ENCODE measurements at regions not wholly inside any gene's neighbourhood (a gene's known extent, or its start where the extent isn't known, plus 50 kb on each side); places are given as distances from the start of the nearest gene placed in this dataset.
"Not testable (repeated sequence)": the region's sequence is repeated elsewhere in the genome, so short reads cannot be mapped to it uniquely, and the experiment has no call there.

DNA sequence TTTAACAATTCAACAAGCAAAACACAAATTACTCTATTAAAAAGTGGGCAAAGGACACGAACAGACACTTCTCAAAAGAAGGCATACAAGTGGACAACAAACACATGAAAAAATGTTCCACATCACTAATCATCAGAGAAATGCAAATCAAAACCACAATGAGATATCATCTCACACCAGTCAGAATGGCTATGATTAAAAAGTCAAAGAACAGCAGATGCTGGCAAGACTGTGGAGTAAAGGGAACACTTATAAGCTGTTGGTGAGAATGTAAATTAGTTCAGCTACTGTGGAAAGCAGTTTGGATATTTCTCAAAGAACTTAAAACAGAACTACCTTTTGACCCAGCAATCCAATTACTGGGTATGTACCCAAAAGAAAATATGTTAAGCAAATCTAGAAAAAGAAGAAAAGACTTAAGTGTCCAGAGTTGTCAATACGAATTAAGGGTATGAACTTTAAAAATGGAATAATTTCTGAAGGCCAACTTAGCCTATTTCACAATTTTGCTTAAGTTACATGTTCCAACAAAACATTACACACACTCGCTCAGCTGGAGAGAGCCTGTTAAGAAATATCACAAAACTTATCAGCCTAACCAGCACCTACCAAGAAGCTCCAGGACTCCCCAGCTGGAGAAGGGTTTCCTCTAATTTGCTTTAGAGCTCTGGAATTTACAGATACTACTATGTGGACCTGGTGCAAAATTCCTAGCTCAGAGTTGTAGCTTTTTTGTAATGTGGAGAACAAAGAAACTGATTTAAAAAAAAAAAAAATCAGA lies 232.1 kb downstream of the DUSP10 start:
- ATAC-seq (ENCODE audit: low read depth in 2 of 2) (no peak), DNase-seq (no peak)
- Mint-ChIP-seq H3K36me3 (peaks cover 12 to 18% of the 10 kb centered on the region in 2 donors), H3K9me3 (peaks cover 9 to 26% (median 22%) of the 10 kb centered on the region in 7 donors), H3K4me3 (no peak overlapping the region), H3K27me3 (peaks cover 3 to 10% (median 8%) of the 10 kb centered on the region in 3 donors), H3K27ac (no peak overlapping the region), H3K4me1 (peaks cover 6 to 10% (median 7%) of the 10 kb centered on the region in 3 donors)

DNA sequence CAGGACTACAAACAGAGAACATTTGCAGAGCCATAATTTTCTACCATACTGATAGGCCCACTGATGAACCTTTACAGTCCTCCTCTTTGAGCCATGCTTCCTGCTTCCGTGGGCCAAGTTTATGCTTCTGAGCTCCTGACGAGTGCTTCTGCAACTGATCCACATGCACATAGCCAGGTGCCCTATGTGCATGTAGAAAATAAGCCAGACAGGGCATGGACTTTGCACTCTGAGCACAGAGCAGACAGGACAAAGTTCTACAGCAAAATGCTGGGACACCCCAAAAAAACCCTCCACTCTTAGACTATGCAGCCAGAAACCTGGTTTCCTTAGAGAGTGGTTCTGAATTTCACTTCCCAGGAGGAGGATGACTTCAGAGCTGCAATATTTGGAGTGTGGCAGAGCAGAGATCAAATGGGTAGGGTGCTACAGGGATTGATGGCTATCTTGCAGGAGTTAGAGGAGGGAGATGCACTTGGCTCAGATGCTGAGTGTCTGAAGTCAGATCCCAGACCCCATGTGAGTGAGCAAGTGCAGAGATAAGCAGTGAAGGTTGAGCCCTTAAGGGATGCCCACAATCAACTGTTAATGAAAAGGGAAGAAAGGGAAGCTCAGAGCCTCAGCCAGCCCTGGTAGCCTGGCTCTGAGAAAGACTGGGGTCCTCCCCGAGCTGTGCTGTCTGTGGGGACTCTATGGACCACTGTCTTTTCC lies 230.9 kb downstream of the DUSP10 start:
- Mint-ChIP-seq H3K27me3 (peaks cover 0 to 4% (median 4%) of the 10 kb centered on the region in 3 donors), H3K4me3 (no peak overlapping the region), H3K27ac (no peak overlapping the region), H3K4me1 (peaks cover 6 to 10% (median 7%) of the 10 kb centered on the region in 3 donors), H3K9me3 (peaks cover 0 to 15% (median 11%) of the 10 kb centered on the region in 7 donors), H3K36me3 (peaks cover under 1 to 7% of the 10 kb centered on the region in 2 donors)
- ATAC-seq (ENCODE audit: low read depth in 2 of 2) (no peak), DNase-seq (no peak)

DNA sequence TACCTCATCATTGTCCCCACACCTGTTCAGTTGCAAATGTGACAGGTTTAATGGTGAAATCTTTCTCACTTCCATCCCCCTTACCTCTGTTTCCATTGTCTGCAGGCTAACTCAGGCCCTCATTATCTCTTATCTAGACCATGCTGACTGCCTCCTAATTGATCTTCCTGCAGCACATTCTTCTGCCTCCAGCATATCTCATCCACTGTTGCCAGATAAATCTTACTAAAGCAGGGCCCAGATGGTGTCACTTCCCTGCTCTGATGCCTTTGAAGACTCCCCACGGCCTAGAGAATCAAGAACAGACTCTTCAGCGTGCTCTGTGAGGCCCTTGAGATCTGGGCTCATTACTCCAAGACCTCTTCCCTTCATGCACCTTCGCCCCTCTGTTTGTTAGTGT lies 230.1 kb downstream of the DUSP10 start:
- Mint-ChIP-seq H3K4me3 (no peak overlapping the region), H3K9me3 (peaks cover 0 to 7% (median 3%) of the 10 kb centered on the region in 7 donors), H3K4me1 (peaks cover 6 to 10% (median 7%) of the 10 kb centered on the region in 3 donors), H3K27me3 (peaks cover 0 to 9% (median 6%) of the 10 kb centered on the region in 3 donors), H3K27ac (peak overlapping the region in 1 of 6 donors; percentile 14), H3K36me3 (no peaks in the 10 kb centered on the region)
- ATAC-seq (ENCODE audit: low read depth in 2 of 2) (no peak), DNase-seq (no peak)

DNA sequence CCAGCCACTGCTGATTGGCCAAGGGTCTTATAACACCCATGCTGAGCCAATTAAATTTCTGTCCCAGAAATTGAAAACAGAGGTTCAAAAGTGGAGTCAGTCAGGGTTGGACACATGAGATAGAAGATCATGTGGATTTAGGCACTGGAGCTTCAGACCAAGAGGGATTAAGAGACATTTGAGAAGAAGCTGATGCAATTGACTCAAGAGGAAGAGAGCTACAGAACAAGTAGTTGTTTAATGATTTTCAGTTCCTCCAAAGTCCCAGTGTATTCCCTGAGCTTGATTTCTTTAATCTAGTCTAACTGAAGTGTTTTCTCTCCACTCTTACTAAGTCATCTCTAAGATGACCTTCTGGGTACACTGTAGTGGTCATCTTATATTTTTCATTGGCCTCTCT lies 227.1 kb downstream of the DUSP10 start:
- no peak overlapping the region for H3K27ac Mint-ChIP-seq
- no peaks in the 10 kb centered on the region for H3K9me3 Mint-ChIP-seq
- no peaks in the 10 kb centered on the region for H3K36me3 Mint-ChIP-seq
- ATAC-seq (ENCODE audit: low read depth in 2 of 2) = no peak
- no peak overlapping the region for H3K4me3 Mint-ChIP-seq
- H3K4me1 Mint-ChIP-seq = peaks cover 0 to 2% (median 0%) of the 10 kb centered on the region in 3 donors
- H3K27me3 Mint-ChIP-seq = peaks cover 0 to 13% (median 12%) of the 10 kb centered on the region in 3 donors
- DNase-seq = no peak

DNA sequence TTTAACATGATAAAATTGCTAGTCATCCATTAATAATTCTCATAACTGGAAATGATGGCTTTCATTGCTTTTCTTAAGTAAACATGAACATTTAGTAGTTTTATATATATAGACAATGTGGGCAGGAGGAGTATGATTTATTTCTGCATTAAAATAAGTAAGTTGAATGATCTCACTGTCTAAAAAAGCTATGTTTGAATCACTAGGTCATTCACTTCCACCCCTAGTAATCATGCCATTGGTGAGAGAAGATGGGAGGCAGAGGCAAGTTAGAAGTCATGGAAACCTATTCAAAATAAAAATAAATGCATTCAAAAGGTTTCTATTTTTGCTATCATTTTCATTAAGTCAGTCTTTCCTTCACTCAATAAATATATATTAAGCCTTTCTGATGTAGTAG lies 226.4 kb downstream of the DUSP10 start:
- peaks cover 0 to 13% (median 12%) of the 10 kb centered on the region in 3 donors for H3K27me3 Mint-ChIP-seq

DNA sequence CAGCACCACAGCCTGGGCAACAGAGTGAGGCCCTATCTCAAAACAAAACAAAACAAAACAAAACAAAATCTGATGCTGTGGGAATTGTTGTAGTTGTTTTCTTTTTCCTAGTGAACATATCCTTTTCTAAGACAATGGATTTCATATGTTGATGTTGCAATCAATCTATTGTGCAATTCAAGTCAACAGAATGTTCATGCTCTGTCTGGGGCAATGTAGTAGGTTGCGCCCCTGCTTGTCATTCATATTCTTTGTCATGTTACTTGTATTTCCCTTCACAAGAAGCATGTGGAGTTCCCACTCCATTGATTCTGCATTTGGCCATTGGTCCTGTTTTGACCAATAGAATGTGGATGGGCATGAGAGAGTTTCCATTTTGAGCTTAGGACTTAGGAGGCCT lies 223.9 kb downstream of the DUSP10 start:
- Mint-ChIP-seq H3K36me3 (no peaks in the 10 kb centered on the region), H3K27ac (no peak overlapping the region), H3K27me3 (peaks cover 0 to 13% (median 8%) of the 10 kb centered on the region in 3 donors), H3K9me3 (no peaks in the 10 kb centered on the region), H3K4me3 (no peak overlapping the region), H3K4me1 (no peaks in the 10 kb centered on the region)
- no peak for ATAC-seq (ENCODE audit: low read depth in 2 of 2)
- DNase-seq = no peak

More for the DNA sequence above, 226.4 kb downstream of the DUSP10 start:
- no peak overlapping the region for H3K27ac Mint-ChIP-seq
- no peak overlapping the region for H3K4me3 Mint-ChIP-seq
- peaks cover 0 to 2% (median 0%) of the 10 kb centered on the region in 3 donors for H3K4me1 Mint-ChIP-seq
- ATAC-seq (ENCODE audit: low read depth in 2 of 2) (no peak), DNase-seq (no peak)
- no peaks in the 10 kb centered on the region for H3K9me3 Mint-ChIP-seq
- H3K36me3 Mint-ChIP-seq = no peaks in the 10 kb centered on the region

DNA sequence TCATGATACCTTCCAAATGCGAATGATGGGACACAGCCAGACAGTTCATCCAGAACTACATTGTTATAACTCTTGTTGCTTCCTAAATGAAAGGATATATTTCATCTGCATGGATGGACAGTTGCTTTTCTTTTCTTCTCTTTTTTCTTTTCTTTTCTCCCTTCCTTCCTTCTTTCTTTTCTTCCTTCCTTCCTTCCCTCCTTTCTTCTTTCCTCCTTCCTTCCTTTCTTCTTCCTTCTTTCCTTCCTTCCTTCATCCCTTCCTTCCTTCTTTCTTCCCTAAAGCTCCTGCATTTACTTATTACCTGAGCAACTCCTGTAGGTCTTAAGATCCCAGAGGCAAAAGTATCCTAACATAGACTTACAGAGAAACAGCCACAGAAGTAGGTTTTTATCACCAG lies 221.6 kb downstream of the DUSP10 start:
- no peak for ATAC-seq (ENCODE audit: low read depth in 2 of 2)
- H3K36me3 Mint-ChIP-seq = no peaks in the 10 kb centered on the region
- H3K9me3 Mint-ChIP-seq = no peaks in the 10 kb centered on the region

DNA sequence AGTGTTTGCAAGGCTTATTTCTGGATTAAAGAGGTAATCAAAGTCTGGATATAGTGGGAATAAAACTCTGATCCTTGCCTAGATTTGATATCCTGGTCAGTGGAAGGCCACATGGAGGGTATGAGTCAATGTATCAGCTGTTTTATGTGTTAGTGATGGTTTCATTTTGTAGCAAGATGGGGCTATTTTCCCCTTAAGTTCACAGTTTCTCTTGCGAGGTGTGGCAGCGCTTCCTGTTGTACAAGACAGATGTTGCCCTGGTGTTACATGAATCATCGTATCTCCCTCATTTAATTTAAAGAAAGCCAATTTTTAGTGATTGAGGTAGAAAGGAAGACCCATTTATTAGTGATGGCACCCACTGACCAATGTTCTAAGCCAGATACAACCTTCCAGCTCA lies 220.2 kb downstream of the DUSP10 start:
- no peak for ATAC-seq (ENCODE audit: low read depth in 2 of 2)
- no peaks in the 10 kb centered on the region for H3K9me3 Mint-ChIP-seq

More for the DNA sequence above, 221.6 kb downstream of the DUSP10 start:
- H3K27me3 Mint-ChIP-seq = peaks cover 0 to 13% (median 8%) of the 10 kb centered on the region in 3 donors
- H3K27ac Mint-ChIP-seq = peak overlapping the region in 1 of 6 donors; percentile 89
- no peak for DNase-seq
- H3K4me1 Mint-ChIP-seq = no peaks in the 10 kb centered on the region
- H3K4me3 Mint-ChIP-seq = no peak overlapping the region

DNA sequence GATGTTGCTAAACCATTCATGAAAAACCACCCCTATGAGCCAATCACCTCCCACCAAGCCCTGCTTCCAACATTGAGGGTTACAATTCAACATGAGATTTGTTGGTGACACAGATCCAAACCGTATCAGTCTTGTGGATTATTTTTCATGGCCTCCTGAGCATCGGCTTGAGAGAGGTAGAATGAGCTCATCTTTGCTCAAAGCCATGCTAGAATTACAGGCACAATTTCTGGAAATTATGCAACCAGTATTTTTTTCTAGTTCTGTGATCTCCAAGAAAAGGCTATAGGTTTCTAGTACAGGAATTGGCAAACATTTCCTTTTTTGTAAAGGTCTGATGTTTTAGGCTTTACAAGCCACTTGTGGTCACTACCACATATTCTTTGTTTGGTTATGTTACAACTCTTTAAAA lies 219.4 kb downstream of the DUSP10 start:
- Mint-ChIP-seq H3K27me3 (peaks cover 0 to 4% (median 0%) of the 10 kb centered on the region in 3 donors), H3K27ac (no peak overlapping the region), H3K9me3 (no peaks in the 10 kb centered on the region), H3K4me1 (no peaks in the 10 kb centered on the region), H3K4me3 (no peak overlapping the region), H3K36me3 (no peaks in the 10 kb centered on the region)
- ATAC-seq (ENCODE audit: low read depth in 2 of 2) (no peak), DNase-seq (no peak)

More for the DNA sequence above, 220.2 kb downstream of the DUSP10 start:
- Mint-ChIP-seq H3K27me3 (peaks cover 0 to 8% (median 4%) of the 10 kb centered on the region in 3 donors), H3K27ac (no peak overlapping the region), H3K4me3 (no peak overlapping the region), H3K4me1 (no peaks in the 10 kb centered on the region), H3K36me3 (no peaks in the 10 kb centered on the region)
- DNase-seq = no peak

DNA sequence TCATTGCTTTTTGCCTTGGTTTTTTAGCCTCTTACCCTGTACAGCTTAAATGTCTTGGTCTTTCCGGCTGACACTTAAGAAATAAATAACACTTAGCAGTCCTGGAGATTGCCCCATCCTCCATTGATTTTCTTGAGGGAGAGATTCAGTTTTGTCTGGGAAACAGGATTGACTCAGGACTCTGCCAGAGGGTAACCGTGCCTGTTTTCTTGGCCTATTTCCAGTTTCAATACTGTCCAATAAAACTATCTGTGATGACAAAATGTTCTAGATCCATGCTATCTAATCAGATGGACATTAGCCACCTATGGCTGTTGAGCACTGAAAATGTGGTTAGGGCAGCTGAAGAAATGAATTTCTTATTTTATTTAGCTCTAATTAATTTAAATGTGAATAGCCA lies 216.1 kb downstream of the DUSP10 start:
- Mint-ChIP-seq H3K27me3 (peaks cover 3 to 12% (median 12%) of the 10 kb centered on the region in 3 donors), H3K27ac (no peak overlapping the region), H3K4me1 (no peaks in the 10 kb centered on the region), H3K36me3 (no peaks in the 10 kb centered on the region), H3K9me3 (no peaks in the 10 kb centered on the region), H3K4me3 (no peak overlapping the region)
- no peak for DNase-seq
- ATAC-seq (ENCODE audit: low read depth in 2 of 2) = no peak

DNA sequence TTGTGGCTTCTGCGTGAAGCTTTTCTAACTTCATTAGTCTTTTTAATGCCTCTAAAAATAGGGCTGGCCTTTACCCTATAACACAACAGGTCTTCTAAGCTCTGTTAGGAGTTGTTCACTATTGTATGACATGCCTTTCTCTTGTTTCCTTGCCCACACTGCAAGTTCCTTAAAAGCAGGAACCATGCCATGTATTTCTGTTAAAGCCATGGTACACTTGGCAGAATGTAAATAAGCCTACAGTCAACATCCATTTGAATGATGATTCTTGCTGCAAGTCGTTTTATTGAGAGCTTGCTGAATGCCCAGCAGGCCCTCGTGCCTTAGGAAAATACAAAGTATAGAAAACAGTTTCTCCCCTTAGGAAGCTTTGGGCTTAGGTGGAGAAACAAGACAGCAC lies 214.6 kb downstream of the DUSP10 start:
- Mint-ChIP-seq H3K36me3 (no peaks in the 10 kb centered on the region), H3K4me3 (no peak overlapping the region), H3K27ac (no peak overlapping the region), H3K27me3 (peaks cover 13 to 28% (median 21%) of the 10 kb centered on the region in 3 donors), H3K9me3 (no peaks in the 10 kb centered on the region), H3K4me1 (no peaks in the 10 kb centered on the region)
- no peak for ATAC-seq (ENCODE audit: low read depth in 2 of 2)
- DNase-seq = no peak

DNA sequence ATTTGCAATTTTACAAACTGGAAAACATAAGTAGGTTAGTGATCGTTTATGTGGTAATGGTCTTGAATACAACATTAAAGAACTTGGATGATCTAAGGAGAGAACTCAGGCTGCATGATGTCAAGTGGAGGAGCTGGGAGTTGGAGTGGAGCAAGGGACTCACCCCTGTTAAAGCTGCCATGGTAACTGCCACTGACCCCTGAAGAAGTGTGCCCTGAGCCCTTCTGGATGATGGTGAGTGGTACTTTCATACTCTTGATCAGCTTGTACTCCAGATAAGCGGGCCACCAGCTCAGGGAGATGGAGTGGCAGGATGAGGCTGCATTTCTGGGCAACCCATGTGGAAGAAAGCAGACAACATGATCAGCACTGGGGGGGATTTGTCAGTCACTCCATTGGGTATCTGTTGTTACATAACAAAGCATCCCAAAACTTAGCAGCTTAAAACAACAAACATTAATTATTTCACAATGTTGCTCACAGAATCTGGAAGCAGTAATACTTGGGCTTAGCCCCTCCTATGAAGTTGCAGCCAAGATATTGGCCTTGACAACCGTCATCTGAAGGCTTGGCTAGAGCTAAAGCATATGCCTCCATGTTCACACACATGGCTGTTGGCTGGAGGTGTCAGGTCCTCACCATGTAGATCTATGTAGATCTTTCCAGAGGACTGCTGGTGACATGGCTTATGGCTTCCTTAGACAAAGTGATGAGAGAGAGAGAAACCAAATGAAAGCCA lies 213.8 kb downstream of the DUSP10 start:
- H3K27me3 Mint-ChIP-seq = peaks cover 13 to 31% (median 26%) of the 10 kb centered on the region in 3 donors
- no peak for ATAC-seq (ENCODE audit: low read depth in 2 of 2)

DNA sequence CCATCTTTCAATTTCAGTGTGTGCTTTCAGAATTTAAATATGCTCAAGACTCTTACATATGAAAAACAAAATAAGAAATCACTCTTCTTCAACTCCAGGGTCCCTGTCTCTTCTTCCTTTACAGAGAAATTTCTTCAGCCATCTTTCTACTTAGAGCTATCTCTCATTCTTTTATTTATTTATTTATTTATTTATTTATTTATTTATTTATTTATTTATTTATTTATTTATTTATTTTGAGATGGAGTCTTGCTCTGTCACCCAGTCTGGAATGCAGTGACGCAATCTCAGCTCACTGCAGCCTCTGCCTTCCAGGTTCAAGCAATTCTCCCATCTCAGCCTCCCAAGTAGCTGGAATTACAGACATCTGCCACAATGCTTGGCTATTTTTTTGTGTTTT lies 211.7 kb downstream of the DUSP10 start:
- not testable (repeated sequence) for ATAC-seq (ENCODE audit: low read depth in 2 of 2); H3K27ac Mint-ChIP-seq; H3K4me1 Mint-ChIP-seq; DNase-seq; H3K36me3 Mint-ChIP-seq; H3K4me3 Mint-ChIP-seq; H3K9me3 Mint-ChIP-seq
- H3K27me3 Mint-ChIP-seq = peaks cover 13 to 31% (median 28%) of the 10 kb centered on the region in 3 donors

More for the DNA sequence above, 213.8 kb downstream of the DUSP10 start:
- H3K4me3 Mint-ChIP-seq = no peak overlapping the region
- no peaks in the 10 kb centered on the region for H3K36me3 Mint-ChIP-seq
- no peak for DNase-seq
- no peaks in the 10 kb centered on the region for H3K4me1 Mint-ChIP-seq
- no peak overlapping the region for H3K27ac Mint-ChIP-seq
- H3K9me3 Mint-ChIP-seq = no peaks in the 10 kb centered on the region
